ENCODE measurements at regions not wholly inside any gene's neighbourhood (a gene's known extent, or its start where the extent isn't known, plus 50 kb on each side); places are given as distances from the start of the nearest gene placed in this dataset.
A peak's percentile ranks its signal among the peaks of the same experiment; 100 is the strongest.
"Not testable (repeated sequence)": the region's sequence is repeated elsewhere in the genome, so short reads cannot be mapped to it uniquely, and the experiment has no call there.

GRCh38 chr4:18675586-18676525, 654.3 kb upstream of the LCORL start:
- no peak for DNase-seq (ENCODE audit: low read depth in 2 of 2)

- DNase-seq (ENCODE audit: low read depth in 2 of 2): no peak
These were observed 648.5 kb upstream of the LCORL start for GRCh38 chr4:18670034-18670433.

- DNase-seq (ENCODE audit: low read depth in 2 of 2): no peak
These were observed 647.8 kb upstream of the LCORL start for GRCh38 chr4:18669390-18669789.

- no peak for DNase-seq (ENCODE audit: low read depth in 2 of 2)
These were observed 644.8 kb upstream of the LCORL start for GRCh38 chr4:18666322-18666721.

GRCh38 chr4:18664171-18664570, 642.6 kb upstream of the LCORL start:
- DNase-seq (ENCODE audit: low read depth in 2 of 2): no peak

GRCh38 chr4:18645351-18645750, 623.8 kb upstream of the LCORL start:
- no peak for DNase-seq (ENCODE audit: low read depth in 2 of 2)

- DNase-seq (ENCODE audit: low read depth in 2 of 2): no peak
These were observed 619.8 kb upstream of the LCORL start for GRCh38 chr4:18641334-18641733.

- no peak for DNase-seq (ENCODE audit: low read depth in 2 of 2)
These were observed 616.5 kb upstream of the LCORL start for GRCh38 chr4:18638031-18638430.

- DNase-seq (ENCODE audit: low read depth in 2 of 2): no peak
These were observed 614.5 kb upstream of the LCORL start for GRCh38 chr4:18636001-18636585.

- DNase-seq (ENCODE audit: low read depth in 2 of 2): no peak
These were observed 614.0 kb upstream of the LCORL start for GRCh38 chr4:18635531-18635930.

- DNase-seq (ENCODE audit: low read depth in 2 of 2): no peak
These were observed 610.0 kb upstream of the LCORL start for GRCh38 chr4:18631586-18631985.

- no peak for DNase-seq (ENCODE audit: low read depth in 2 of 2)
These were observed 608.9 kb upstream of the LCORL start for GRCh38 chr4:18630218-18631110.

- DNase-seq (ENCODE audit: low read depth in 2 of 2): no peak
These were observed 606.0 kb upstream of the LCORL start for GRCh38 chr4:18627447-18628005.

GRCh38 chr4:18626996-18627395, 605.4 kb upstream of the LCORL start:
- no peak for DNase-seq (ENCODE audit: low read depth in 2 of 2)

- DNase-seq (ENCODE audit: low read depth in 2 of 2): no peak
These were observed 604.8 kb upstream of the LCORL start for GRCh38 chr4:18626366-18626765.

- no peak for DNase-seq (ENCODE audit: low read depth in 2 of 2)
These were observed 599.6 kb upstream of the LCORL start for GRCh38 chr4:18621186-18621585.

- no peak for DNase-seq (ENCODE audit: low read depth in 2 of 2)
These were observed 595.2 kb upstream of the LCORL start for GRCh38 chr4:18616720-18617119.

- no peak for DNase-seq (ENCODE audit: low read depth in 2 of 2)
These were observed 589.5 kb upstream of the LCORL start for GRCh38 chr4:18611026-18611425.

GRCh38 chr4:18608908-18609533, 587.5 kb upstream of the LCORL start:
- no peak for DNase-seq (ENCODE audit: low read depth in 2 of 2)

- DNase-seq (ENCODE audit: low read depth in 2 of 2): not testable (repeated sequence)
These were observed 581.1 kb upstream of the LCORL start for GRCh38 chr4:18602610-18603009.

GRCh38 chr4:18593297-18594002, 571.9 kb upstream of the LCORL start:
- peak; percentile 8 to 13 for DNase-seq (ENCODE audit: low read depth in 2 of 2)

Measured in stimulated activated CD4-positive, alpha-beta T cell treated with anti-CD3 and anti-CD28 coated beads, Interleukin-12 subunit alpha, Interleukin-12 subunit beta, amount 100 ng/mL, for 24 hours (primary cell).